GM23338 (cell line): ENCODE measurements at regions not wholly inside any gene's neighbourhood (a gene's known extent, or its start where the extent isn't known, plus 50 kb on each side); places are given as distances from the start of the nearest gene placed in this dataset.

ENCODE experiments used
- CREB1 ChIP-seq: fragments of 250-450 bp; sonication (Bioruptor Pico); IDR thresholded peaks from 2 replicates; pipeline ENCODE4 v1.5.0; 2020; ENCODE audit warnings: low read depth, mild to moderate bottlenecking, moderate library complexity
- CTCF ChIP-seq, 2 experiments: fragments of 200-600 bp in 1 of 2; sonication (generic) in 1 of 2; conservative IDR thresholded peaks; 2 replicates each; pipeline versions ENCODE4 v1.5.1 to v1.6.1; 2016 to 2017; ENCODE audit warnings: antibody characterized with exemption in 2 of 2, low read depth in 2 of 2, mild to moderate bottlenecking in 2 of 2, moderate library complexity in 1 of 2
- ETS1 ChIP-seq: IDR thresholded peaks from 2 replicates; pipeline ENCODE4 v1.6.1; 2016; ENCODE audit warnings: antibody characterized with exemption
- EZH2 ChIP-seq: fragments of 200-600 bp; sonication (generic); IDR thresholded peaks from one replicate; pipeline ENCODE4 v1.8.0; 2017; ENCODE audit warnings: antibody characterized with exemption, mild to moderate bottlenecking, low read depth; ENCODE audit not compliant: unreplicated experiment
- EZH2phosphoT487 ChIP-seq: fragments of 200-600 bp; sonication (generic); IDR thresholded peaks from one replicate; pipeline ENCODE4 v1.8.1; 2018; ENCODE audit warnings: antibody characterized with exemption; ENCODE audit not compliant: unreplicated experiment
- JUNB ChIP-seq: IDR thresholded peaks from one replicate; pipeline ENCODE4 v1.6.1; 2016; ENCODE audit warnings: antibody characterized with exemption; ENCODE audit not compliant: unreplicated experiment
- POLR2AphosphoS5 ChIP-seq: IDR thresholded peaks from 2 replicates; pipeline ENCODE4 v1.6.1; 2016; ENCODE audit warnings: antibody characterized with exemption, low read depth
- REST ChIP-seq: IDR thresholded peaks from one replicate; pipeline ENCODE4 v1.6.1; 2018; ENCODE audit warnings: antibody characterized with exemption; ENCODE audit not compliant: unreplicated experiment

GRCh38 chr12:44441155-44441554 lies 435.0 kb downstream of the NELL2 start:
- TF ChIP-seq CTCF (conservative IDR thresholded peaks at IDR 0.05; ENCODE audit: low read depth in 2 of 2) (no peak), CREB1 (CRISPR knock-in tag) (no peak), EZH2phosphoT487 (no peak), EZH2 (no peak), POLR2AphosphoS5 (no peak), ETS1 (no peak), REST (no peak), JUNB (no peak)
